Fibroblast of pulmonary artery (primary cell): ENCODE measurements at regions not wholly inside any gene's neighbourhood (a gene's known extent, or its start where the extent isn't known, plus 50 kb on each side); places are given as distances from the start of the nearest gene placed in this dataset.

Experiments used
- DNase-seq: peaks from one replicate; pipeline ENCODE4 v3.0.0-alpha.2; 2010; ENCODE audit warnings: low read depth
- H3K4me3 ChIP-seq: replicated peaks from 2 replicates; pipeline ENCODE4 v1.5.1; 2011; ENCODE audit warnings: low read depth, mild to moderate bottlenecking, control low read depth, low read length, moderate library complexity
- TF ChIP-seq, protein P1 (sequence below): IDR thresholded peaks from 2 replicates; pipeline ENCODE4 v1.5.1; 2011; ENCODE audit warnings: mild to moderate bottlenecking, control low read depth, low read length, inconsistent platforms; ENCODE audit errors: missing control alignments

DNA sequence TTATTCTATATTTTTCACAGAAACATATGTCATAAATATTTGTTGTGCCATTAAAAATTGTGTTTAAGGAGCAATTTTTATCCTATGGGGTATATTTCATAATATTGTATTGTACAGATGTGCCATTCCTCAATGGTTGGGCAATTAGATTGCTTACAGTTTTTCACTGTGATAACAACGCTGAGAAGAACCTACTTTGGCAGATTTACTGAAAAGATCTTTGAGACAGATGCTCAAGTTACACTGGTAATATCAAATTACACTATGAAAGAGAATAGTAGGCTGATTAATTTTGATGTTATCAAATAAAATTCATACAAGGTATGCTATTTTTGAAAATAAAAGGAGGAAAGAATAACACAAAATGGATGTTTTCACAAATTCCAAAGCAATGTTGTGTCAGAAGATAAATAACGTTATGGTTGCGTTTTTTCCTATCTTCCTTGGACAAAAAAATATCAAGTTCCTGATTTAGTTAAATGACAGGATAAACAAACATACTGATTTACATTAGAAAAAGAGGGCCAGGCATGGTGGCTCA lies 335.1 kb upstream of the ZNF521 start:
- no peak for DNase-seq
- H3K4me3 ChIP-seq = no peak overlapping the region
- TF ChIP-seq, protein P1, sequence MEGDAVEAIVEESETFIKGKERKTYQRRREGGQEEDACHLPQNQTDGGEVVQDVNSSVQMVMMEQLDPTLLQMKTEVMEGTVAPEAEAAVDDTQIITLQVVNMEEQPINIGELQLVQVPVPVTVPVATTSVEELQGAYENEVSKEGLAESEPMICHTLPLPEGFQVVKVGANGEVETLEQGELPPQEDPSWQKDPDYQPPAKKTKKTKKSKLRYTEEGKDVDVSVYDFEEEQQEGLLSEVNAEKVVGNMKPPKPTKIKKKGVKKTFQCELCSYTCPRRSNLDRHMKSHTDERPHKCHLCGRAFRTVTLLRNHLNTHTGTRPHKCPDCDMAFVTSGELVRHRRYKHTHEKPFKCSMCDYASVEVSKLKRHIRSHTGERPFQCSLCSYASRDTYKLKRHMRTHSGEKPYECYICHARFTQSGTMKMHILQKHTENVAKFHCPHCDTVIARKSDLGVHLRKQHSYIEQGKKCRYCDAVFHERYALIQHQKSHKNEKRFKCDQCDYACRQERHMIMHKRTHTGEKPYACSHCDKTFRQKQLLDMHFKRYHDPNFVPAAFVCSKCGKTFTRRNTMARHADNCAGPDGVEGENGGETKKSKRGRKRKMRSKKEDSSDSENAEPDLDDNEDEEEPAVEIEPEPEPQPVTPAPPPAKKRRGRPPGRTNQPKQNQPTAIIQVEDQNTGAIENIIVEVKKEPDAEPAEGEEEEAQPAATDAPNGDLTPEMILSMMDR = no peak

DNA sequence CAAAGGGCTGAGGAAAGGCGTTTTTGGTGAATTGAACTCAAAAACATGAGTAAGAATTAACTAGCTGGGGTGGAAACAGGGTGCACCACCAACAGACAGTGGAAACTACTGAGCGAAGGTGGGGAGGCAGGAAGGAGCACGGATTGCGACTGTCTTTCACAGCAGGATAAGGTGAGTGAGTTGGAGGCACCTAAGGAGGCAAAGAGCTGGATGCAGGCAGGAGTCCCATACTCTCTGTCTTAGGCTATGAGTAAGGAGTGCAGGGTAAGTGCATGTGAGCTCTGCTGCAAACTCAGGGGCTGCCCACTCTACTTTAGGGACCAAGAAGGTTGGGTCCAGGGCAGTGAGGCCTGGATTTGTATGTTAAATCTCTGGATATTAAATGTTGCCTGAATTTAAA lies 333.1 kb upstream of the ZNF521 start:
- no peak overlapping the region for H3K4me3 ChIP-seq
- TF ChIP-seq, protein P1 = no peak
- DNase-seq = no peak

DNA sequence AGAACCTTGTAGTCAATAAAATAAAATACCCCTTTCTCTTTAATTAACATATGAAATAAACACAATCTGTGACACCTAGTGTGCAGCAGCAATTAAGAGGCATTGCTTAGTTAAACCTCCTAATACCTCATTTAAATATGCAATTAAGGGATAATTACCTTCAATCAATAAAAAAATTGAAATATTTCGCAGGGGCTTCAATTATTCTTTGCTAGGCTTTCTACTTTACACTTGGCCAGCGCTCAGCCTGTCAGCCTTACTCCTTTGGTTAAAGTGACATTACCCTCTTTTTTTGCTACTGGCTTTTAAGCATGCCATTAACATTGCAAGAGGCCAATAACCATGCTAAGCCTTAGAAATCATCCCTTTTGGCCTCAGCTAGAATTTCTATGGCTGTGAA lies 327.5 kb upstream of the ZNF521 start:
- TF ChIP-seq, protein P1 = no peak
- DNase-seq = no peak
- H3K4me3 ChIP-seq = no peak overlapping the region

DNA sequence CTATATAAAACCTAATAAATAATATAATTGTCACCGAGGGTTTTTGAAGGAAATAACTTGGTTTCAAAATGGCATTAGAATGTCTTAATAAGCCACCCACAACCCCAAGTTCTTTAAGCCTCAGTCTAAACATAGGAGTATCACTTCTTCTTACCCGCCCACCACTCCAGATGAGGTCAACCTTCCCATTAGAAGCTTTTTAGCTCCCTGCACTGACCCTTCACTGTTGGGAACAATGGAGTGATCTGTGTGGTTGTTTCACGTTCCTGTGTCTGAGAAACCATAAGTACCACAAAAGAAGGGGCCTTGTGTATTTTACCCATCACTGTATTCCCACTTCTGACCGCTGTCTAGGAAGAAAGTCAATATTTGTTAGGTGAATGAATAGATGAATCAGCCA lies 326.3 kb upstream of the ZNF521 start:
- no peak overlapping the region for H3K4me3 ChIP-seq
- no peak for DNase-seq
- TF ChIP-seq, protein P1 = no peak

DNA sequence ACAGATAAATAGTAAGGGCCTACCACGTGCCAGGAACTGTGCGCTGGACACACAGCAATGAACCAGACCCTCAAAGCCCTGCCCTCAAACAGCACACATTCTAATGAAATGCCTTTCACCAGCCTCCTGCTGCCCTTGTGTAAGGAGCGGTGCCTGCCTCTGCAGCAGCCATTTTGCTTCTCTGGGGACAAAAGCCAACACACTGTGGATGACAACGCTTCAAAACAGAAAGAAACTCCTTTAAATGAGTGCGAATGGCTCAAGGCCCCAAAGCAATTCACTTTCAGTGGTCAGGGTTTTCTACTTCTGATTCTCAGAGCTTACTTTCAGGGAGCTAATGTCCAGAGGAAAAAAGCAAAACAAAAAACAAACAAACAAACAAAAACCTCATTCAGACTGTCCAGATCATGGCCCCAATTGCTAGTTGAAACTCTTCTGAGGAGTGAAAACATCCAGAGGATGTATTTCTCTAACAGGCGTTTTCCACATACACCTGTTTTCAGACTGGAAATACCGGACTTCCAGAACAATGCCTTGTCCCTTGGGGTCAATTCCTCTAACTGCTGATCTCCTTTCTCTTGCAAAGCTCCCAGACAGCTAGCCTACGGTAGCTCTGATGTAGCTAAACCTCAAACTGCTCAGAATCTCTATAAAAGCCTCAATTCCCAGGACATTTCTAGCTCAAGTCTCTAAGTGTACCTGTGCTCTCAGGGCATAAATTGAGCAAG lies 323.3 kb upstream of the ZNF521 start:
- no peak overlapping the region for H3K4me3 ChIP-seq
- TF ChIP-seq, protein P1 = no peak
- DNase-seq = no peak

DNA sequence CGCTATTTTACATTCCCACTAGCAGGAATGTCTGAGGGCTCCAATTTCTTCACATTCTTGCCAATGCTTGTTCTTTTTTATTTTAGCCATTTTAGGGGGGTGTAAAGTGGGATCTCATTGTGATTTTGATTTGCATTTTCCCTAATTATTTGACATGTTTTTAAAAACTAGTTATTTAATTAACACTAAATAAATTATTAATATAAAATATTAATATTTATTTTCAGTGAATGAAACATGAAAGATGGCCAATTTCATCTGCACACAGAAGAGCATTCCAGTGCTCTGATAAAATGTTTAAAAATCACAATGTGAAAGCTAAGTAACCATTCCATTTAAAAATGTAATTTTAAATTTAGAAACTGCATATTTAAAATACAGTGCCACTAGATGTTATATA lies 322.2 kb upstream of the ZNF521 start:
- TF ChIP-seq, protein P1 = no peak
- no peak overlapping the region for H3K4me3 ChIP-seq
- DNase-seq = no peak

DNA sequence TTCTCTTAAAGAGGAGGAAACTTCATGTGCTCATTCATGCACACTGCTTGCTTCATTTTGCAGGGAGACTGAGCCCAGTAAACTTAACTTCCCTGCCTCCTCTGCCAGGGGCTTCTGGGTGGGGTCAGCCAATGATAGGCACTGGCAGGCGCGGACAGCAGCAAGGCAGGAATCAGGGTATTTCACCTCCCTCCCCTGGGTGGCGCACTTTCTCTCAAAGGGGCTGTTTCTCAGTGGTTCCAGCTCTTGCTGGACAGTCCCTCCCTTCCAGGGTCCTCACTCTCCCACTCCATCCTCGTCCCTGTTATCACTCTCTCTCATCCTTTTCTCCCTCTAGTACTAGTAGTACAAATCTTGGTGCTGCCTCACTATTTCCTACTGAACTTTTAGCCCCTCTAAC lies 320.5 kb upstream of the ZNF521 start:
- TF ChIP-seq, protein P1 = no peak
- H3K4me3 ChIP-seq = no peak overlapping the region
- DNase-seq = no peak
